Sigmoid colon (tissue), 4 donors: ENCODE measurements at regions not wholly inside any gene's neighbourhood (a gene's known extent, or its start where the extent isn't known, plus 50 kb on each side); places are given as distances from the start of the nearest gene placed in this dataset.

ENCODE experiments used
- POLR2A ChIP-seq, 2 donors: fragments of 450-650 bp; IDR thresholded peaks; one replicate each; pipeline ENCODE4 v1.6.1; 2016; ENCODE audit warnings: antibody characterized with exemption in 2 of 2, mild to moderate bottlenecking in 2 of 2, moderate library complexity in 2 of 2
- POLR2AphosphoS5 ChIP-seq, 4 donors: sonication (generic); formaldehyde crosslinking; IDR thresholded peaks; one replicate each; pipeline ENCODE4 v1.6.1; 2017; ENCODE audit warnings: antibody characterized with exemption in 4 of 4
- TF ChIP-seq, protein P1 (sequence below), 4 experiments: fragments of 450-650 bp in 3 of 4; fragments of 200-600 bp in 1 of 4; IDR thresholded peaks; one replicate each; pipeline ENCODE4 v1.5.1; 2016 to 2019; ENCODE audit warnings: antibody characterized with exemption in 4 of 4, mild to moderate bottlenecking in 3 of 4, moderate library complexity in 2 of 4

GRCh38 chr12:96099421-96099820 is 64.0 kb upstream of the LTA4H start:
- TF ChIP-seq, protein P1, sequence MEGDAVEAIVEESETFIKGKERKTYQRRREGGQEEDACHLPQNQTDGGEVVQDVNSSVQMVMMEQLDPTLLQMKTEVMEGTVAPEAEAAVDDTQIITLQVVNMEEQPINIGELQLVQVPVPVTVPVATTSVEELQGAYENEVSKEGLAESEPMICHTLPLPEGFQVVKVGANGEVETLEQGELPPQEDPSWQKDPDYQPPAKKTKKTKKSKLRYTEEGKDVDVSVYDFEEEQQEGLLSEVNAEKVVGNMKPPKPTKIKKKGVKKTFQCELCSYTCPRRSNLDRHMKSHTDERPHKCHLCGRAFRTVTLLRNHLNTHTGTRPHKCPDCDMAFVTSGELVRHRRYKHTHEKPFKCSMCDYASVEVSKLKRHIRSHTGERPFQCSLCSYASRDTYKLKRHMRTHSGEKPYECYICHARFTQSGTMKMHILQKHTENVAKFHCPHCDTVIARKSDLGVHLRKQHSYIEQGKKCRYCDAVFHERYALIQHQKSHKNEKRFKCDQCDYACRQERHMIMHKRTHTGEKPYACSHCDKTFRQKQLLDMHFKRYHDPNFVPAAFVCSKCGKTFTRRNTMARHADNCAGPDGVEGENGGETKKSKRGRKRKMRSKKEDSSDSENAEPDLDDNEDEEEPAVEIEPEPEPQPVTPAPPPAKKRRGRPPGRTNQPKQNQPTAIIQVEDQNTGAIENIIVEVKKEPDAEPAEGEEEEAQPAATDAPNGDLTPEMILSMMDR (IDR thresholded peaks at IDR 0.05), result no peak
- TF ChIP-seq POLR2A (IDR thresholded peaks at IDR 0.05) (no peak), POLR2AphosphoS5 (IDR thresholded peaks at IDR 0.05) (no peak)
